GM23248 (cell line): ENCODE measurements at regions not wholly inside any gene's neighbourhood (a gene's known extent, or its start where the extent isn't known, plus 50 kb on each side); places are given as distances from the start of the nearest gene placed in this dataset.

Source experiments
- DNase-seq: peaks from one replicate; pipeline ENCODE4 v3.0.0-alpha.2; 2015
- H2AFZ ChIP-seq: fragments of 200-600 bp; sonication (generic); 2 replicates; pipeline ENCODE4 v1.6.1; 2016; ENCODE audit warnings: antibody characterized with exemption
- H3F3A ChIP-seq: fragments of 200-600 bp; sonication (generic); 2 replicates; pipeline ENCODE4 v1.6.1; 2016; ENCODE audit warnings: mild to moderate bottlenecking, antibody characterized with exemption, mixed run types; ENCODE audit not compliant: insufficient read depth
- H3K27ac ChIP-seq: fragments of 200-600 bp; sonication (generic); 2 replicates; pipeline ENCODE4 v1.5.1; 2016; ENCODE audit warnings: mild to moderate bottlenecking
- H3K27me3 ChIP-seq: fragments of 200-600 bp; sonication (generic); replicated peaks from 2 replicates; pipeline ENCODE4 v1.6.1; 2016; ENCODE audit warnings: mild to moderate bottlenecking; ENCODE audit not compliant: insufficient read depth
- H3K36me3 ChIP-seq: fragments of 200-600 bp; sonication (generic); 2 replicates; pipeline ENCODE4 v1.6.1; 2016; ENCODE audit warnings: low read depth, mild to moderate bottlenecking
- H3K4me1 ChIP-seq: fragments of 200-600 bp; sonication (generic); 2 replicates; pipeline ENCODE4 v1.6.1; 2016; ENCODE audit warnings: mild to moderate bottlenecking; ENCODE audit not compliant: insufficient read depth
- H3K4me2 ChIP-seq: fragments of 200-600 bp; sonication (generic); one replicate; pipeline ENCODE4 v1.6.1; 2016; ENCODE audit warnings: mild to moderate bottlenecking; ENCODE audit not compliant: unreplicated experiment
- H3K4me3 ChIP-seq: fragments of 200-600 bp; sonication (generic); 2 replicates; pipeline ENCODE4 v1.5.1; 2016; ENCODE audit warnings: mild to moderate bottlenecking
- H3K79me2 ChIP-seq: fragments of 200-600 bp; sonication (generic); 2 replicates; pipeline ENCODE4 v1.6.1; 2016; ENCODE audit warnings: mild to moderate bottlenecking; ENCODE audit not compliant: insufficient read depth
- H3K9ac ChIP-seq: fragments of 200-600 bp; sonication (generic); 2 replicates; pipeline ENCODE4 v1.6.1; 2016; ENCODE audit warnings: mild to moderate bottlenecking
- H3K9me2 ChIP-seq: fragments of 200-600 bp; sonication (generic); 2 replicates; pipeline ENCODE4 v1.6.1; 2016; ENCODE audit warnings: mixed run types, mild to moderate bottlenecking, moderate library complexity; ENCODE audit not compliant: insufficient read depth
- H3K9me3 ChIP-seq: fragments of 200-600 bp; sonication (generic); one replicate; pipeline ENCODE4 v1.6.1; 2017; ENCODE audit warnings: low read depth
- H4K20me1 ChIP-seq: fragments of 200-600 bp; sonication (generic); 2 replicates; pipeline ENCODE4 v1.6.0; 2016; ENCODE audit not compliant: insufficient read depth
- EZH2 ChIP-seq: fragments of 200-600 bp; sonication (generic); IDR thresholded peaks from 2 replicates; pipeline ENCODE4 v1.6.1; 2018; ENCODE audit warnings: antibody characterized with exemption, mild to moderate bottlenecking; ENCODE audit not compliant: insufficient read depth, poor library complexity, severe bottlenecking
- EZH2phosphoT487 ChIP-seq: fragments of 200-600 bp; sonication (generic); IDR thresholded peaks from 2 replicates; pipeline ENCODE4 v1.6.1; 2018; ENCODE audit warnings: antibody characterized with exemption, moderate library complexity, mild to moderate bottlenecking, low read depth; ENCODE audit not compliant: insufficient read depth
- WGBS, 2 experiments: methylation state at CpG; one replicate each; pipeline ENCODE4 v1.1.6; 2015 to 2017; ENCODE audit warnings: low lambda C conversion rate in 2 of 2, low coverage in 1 of 2; ENCODE audit errors: missing lambda C conversion rate in 2 of 2; 5-methylcytosine and 5-hydroxymethylcytosine counted together
- in situ Hi-C: fragments of 300-500 bp; cut with MboI; formaldehyde crosslinking; loops from 2 replicates; pipeline ENCODE4 v1.15.0; 2020

GRCh38 chr7:22027475-22027874 lies 81.8 kb upstream of the CDCA7L start:
- Histone ChIP-seq H4K20me1 (no peaks in the 10 kb centered on the region), H3K27me3 (no peaks in the 10 kb centered on the region), H3K9me3 (no peaks in the 10 kb centered on the region), H2AFZ (no peak overlapping the region), H3K4me1 (no peaks in the 10 kb centered on the region), H3K36me3 (no peaks in the 10 kb centered on the region), H3K27ac (no peak overlapping the region), H3K79me2 (no peaks in the 10 kb centered on the region), H3K4me2 (no peak overlapping the region), H3K9me2 (no peaks in the 10 kb centered on the region), H3K9ac (no peak overlapping the region), H3K4me3 (no peak overlapping the region), H3F3A (no peaks in the 10 kb centered on the region)
- in situ Hi-C loops = no loop called here
- no peak for TF ChIP-seq EZH2
- TF ChIP-seq EZH2phosphoT487 = no peak
- DNase-seq = no peak
- WGBS, 2 experiments = 37 to 40% methylated on average over 2 of the region's 2 CpGs

- Histone ChIP-seq H4K20me1 (no peaks in the 10 kb centered on the region), H3K4me1 (no peaks in the 10 kb centered on the region), H3K9me2 (no peaks in the 10 kb centered on the region), H3K4me2 (no peak overlapping the region), H3K4me3 (no peak overlapping the region), H2AFZ (no peak overlapping the region), H3K36me3 (no peaks in the 10 kb centered on the region), H3K9ac (no peak overlapping the region), H3K79me2 (no peaks in the 10 kb centered on the region), H3F3A (no peaks in the 10 kb centered on the region), H3K27ac (no peak overlapping the region), H3K27me3 (0 out of 2 replicates have a peak, but pooled peaks cover 5% of the 10 kb centered on the region), H3K9me3 (no peaks in the 10 kb centered on the region)
- in situ Hi-C loops = no loop called here
- 63 to 64% methylated on average over 7 of the region's 7 CpGs for WGBS, 2 experiments
- DNase-seq = no peak
- TF ChIP-seq EZH2phosphoT487 (no peak), EZH2 (no peak)
These were observed 80.3 kb upstream of the CDCA7L start for GRCh38 chr7:22025983-22026382.

GRCh38 chr7:22025075-22025474 lies 79.4 kb upstream of the CDCA7L start:
- Histone ChIP-seq H3K9ac (no peak overlapping the region), H3K9me2 (no peaks in the 10 kb centered on the region), H3K4me1 (no peaks in the 10 kb centered on the region), H4K20me1 (no peaks in the 10 kb centered on the region), H3F3A (no peaks in the 10 kb centered on the region), H3K4me3 (no peak overlapping the region), H3K79me2 (no peaks in the 10 kb centered on the region), H3K9me3 (no peaks in the 10 kb centered on the region), H3K27me3 (0 out of 2 replicates have a peak, but pooled peaks cover 7% of the 10 kb centered on the region), H2AFZ (no peak overlapping the region), H3K36me3 (no peaks in the 10 kb centered on the region), H3K27ac (no peak overlapping the region), H3K4me2 (no peak overlapping the region)
- no peak for DNase-seq
- WGBS, 2 experiments = 40 to 48% methylated on average over 2 of the region's 2 CpGs
- TF ChIP-seq EZH2 = no peak
- no peak for TF ChIP-seq EZH2phosphoT487
- in situ Hi-C loops = no loop called here

- H3K4me1 ChIP-seq = no peaks in the 10 kb centered on the region
- H4K20me1 ChIP-seq = no peaks in the 10 kb centered on the region
- no peak overlapping the region for H3K27ac ChIP-seq
- no peak overlapping the region for H3K9ac ChIP-seq
- H3K27me3 ChIP-seq = 0 out of 2 replicates have a peak, but pooled peaks cover 17% of the 10 kb centered on the region
- in situ Hi-C loops = loop anchor here (25.0 kb wide), 1 partner anchor 1233 kb away; the partner anchor contains the start of gene SP8
- no peak overlapping the region for H3K4me3 ChIP-seq
- no peaks in the 10 kb centered on the region for H3K36me3 ChIP-seq
- TF ChIP-seq EZH2phosphoT487 = no peak
- TF ChIP-seq EZH2 = no peak
- H3K4me2 ChIP-seq = no peak overlapping the region
- no peak overlapping the region for H2AFZ ChIP-seq
- no peaks in the 10 kb centered on the region for H3K9me2 ChIP-seq
- WGBS, 2 experiments = 42 to 44% methylated on average over 3 of the region's 3 CpGs
- no peak for DNase-seq
- no peaks in the 10 kb centered on the region for H3F3A ChIP-seq
- no peaks in the 10 kb centered on the region for H3K79me2 ChIP-seq
- H3K9me3 ChIP-seq = no peaks in the 10 kb centered on the region
These were observed 74.2 kb upstream of the CDCA7L start for GRCh38 chr7:22019931-22020330.

- 22 to 25% methylated on average over 5 of the region's 5 CpGs for WGBS, 2 experiments
- H3K4me2 ChIP-seq = no peak overlapping the region
- in situ Hi-C loops = loop anchor here (25.0 kb wide), 1 partner anchor 1229 kb away; the partner anchor contains the start of gene SP8
- H3K4me1 ChIP-seq = no peaks in the 10 kb centered on the region
- no peaks in the 10 kb centered on the region for H4K20me1 ChIP-seq
- no peaks in the 10 kb centered on the region for H3K79me2 ChIP-seq
- peaks cover 17% of the 10 kb centered on the region; the same call in 1 of the 2 replicates for H3K27me3 ChIP-seq
- no peaks in the 10 kb centered on the region for H3K9me2 ChIP-seq
- H3K9ac ChIP-seq = no peak overlapping the region
- TF ChIP-seq EZH2phosphoT487 = no peak
- no peak for TF ChIP-seq EZH2
- no peak overlapping the region for H3K4me3 ChIP-seq
- no peak overlapping the region for H2AFZ ChIP-seq
- no peak overlapping the region for H3K27ac ChIP-seq
- H3F3A ChIP-seq = no peaks in the 10 kb centered on the region
- no peaks in the 10 kb centered on the region for H3K9me3 ChIP-seq
- H3K36me3 ChIP-seq = no peaks in the 10 kb centered on the region
- no peak for DNase-seq
These were observed 70.8 kb upstream of the CDCA7L start for GRCh38 chr7:22016507-22016906.
